ENCODE measurements at regions not wholly inside any gene's neighbourhood (a gene's known extent, or its start where the extent isn't known, plus 50 kb on each side); places are given as distances from the start of the nearest gene placed in this dataset.

GRCh38 chr20:52751571-52751970, 220.6 kb upstream of the TSHZ2 start:
- intact Hi-C loops (cut with DNase I), result no loop called here
- DNase-seq, result no peak

GRCh38 chr20:52749938-52750337, 222.2 kb upstream of the TSHZ2 start:
- DNase-seq (no peak), ATAC-seq (ENCODE audit: poor library complexity) (no peak)
- intact Hi-C loops (cut with DNase I), result no loop called here

More at GRCh38 chr20:52751571-52751970, 220.6 kb upstream of the TSHZ2 start:
- ATAC-seq (ENCODE audit: poor library complexity), result no peak

GRCh38 chr20:52748990-52749389, 223.2 kb upstream of the TSHZ2 start:
- DNase-seq (no peak), ATAC-seq (ENCODE audit: poor library complexity) (peak; percentile 67)
- intact Hi-C loops (cut with DNase I), result no loop called here

GRCh38 chr20:52748285-52748932, 223.7 kb upstream of the TSHZ2 start:
- ATAC-seq (ENCODE audit: poor library complexity) (peak; percentile 87), DNase-seq (peak; percentile 47)
- intact Hi-C loops (cut with DNase I), result no loop called here

- no peak for DNase-seq
Observed at GRCh38 chr20:52747845-52748284, 224.3 kb upstream of the TSHZ2 start.

GRCh38 chr20:52746770-52747169, 225.4 kb upstream of the TSHZ2 start:
- intact Hi-C loops (cut with DNase I), result no loop called here
- no peak for ATAC-seq (ENCODE audit: poor library complexity)
- DNase-seq, result no peak

More at GRCh38 chr20:52747845-52748284, 224.3 kb upstream of the TSHZ2 start:
- peak; percentile 63 for ATAC-seq (ENCODE audit: poor library complexity)
- intact Hi-C loops (cut with DNase I), result no loop called here

- DNase-seq, result no peak
- no peak for ATAC-seq (ENCODE audit: poor library complexity)
- intact Hi-C loops (cut with DNase I), result no loop called here
Observed at GRCh38 chr20:52746190-52746589, 226.0 kb upstream of the TSHZ2 start.

- intact Hi-C loops (cut with DNase I), result no loop called here
- DNase-seq (no peak), ATAC-seq (ENCODE audit: poor library complexity) (no peak)
Observed at GRCh38 chr20:52744441-52744840, 227.7 kb upstream of the TSHZ2 start.

- DNase-seq (no peak), ATAC-seq (ENCODE audit: poor library complexity) (no peak)
- intact Hi-C loops (cut with DNase I), result no loop called here
Observed at GRCh38 chr20:52738081-52738480, 234.1 kb upstream of the TSHZ2 start.

GRCh38 chr20:52736507-52736906, 235.7 kb upstream of the TSHZ2 start:
- ATAC-seq (ENCODE audit: poor library complexity) (no peak), DNase-seq (no peak)
- intact Hi-C loops (cut with DNase I), result no loop called here

GRCh38 chr20:52731093-52731492, 241.1 kb upstream of the TSHZ2 start:
- intact Hi-C loops (cut with DNase I), result no loop called here
- no peak for DNase-seq
- no peak for ATAC-seq (ENCODE audit: poor library complexity)

- ATAC-seq (ENCODE audit: poor library complexity) (no peak), DNase-seq (no peak)
- intact Hi-C loops (cut with DNase I), result no loop called here
Observed at GRCh38 chr20:52727740-52728456, 244.3 kb upstream of the TSHZ2 start.

GRCh38 chr20:52724541-52724940, 247.6 kb upstream of the TSHZ2 start:
- intact Hi-C loops (cut with DNase I), result no loop called here
- DNase-seq (no peak), ATAC-seq (ENCODE audit: poor library complexity) (no peak)

- DNase-seq, result no peak
- no peak for ATAC-seq (ENCODE audit: poor library complexity)
- intact Hi-C loops (cut with DNase I), result no loop called here
Observed at GRCh38 chr20:52722926-52723688, 249.1 kb upstream of the TSHZ2 start.

GRCh38 chr20:52708137-52708536, 264.0 kb upstream of the TSHZ2 start:
- intact Hi-C loops (cut with DNase I), result no loop called here
- no peak for DNase-seq
- ATAC-seq (ENCODE audit: poor library complexity), result no peak

- intact Hi-C loops (cut with DNase I), result no loop called here
- no peak for DNase-seq
- no peak for ATAC-seq (ENCODE audit: poor library complexity)
Observed at GRCh38 chr20:52704553-52704952, 267.6 kb upstream of the TSHZ2 start.

- intact Hi-C loops (cut with DNase I), result no loop called here
- no peak for DNase-seq
Observed at GRCh38 chr20:52688345-52688744, 283.8 kb upstream of the TSHZ2 start.

GRCh38 chr20:52684905-52685304, 287.3 kb upstream of the TSHZ2 start:
- DNase-seq (no peak), ATAC-seq (ENCODE audit: poor library complexity) (no peak)
- intact Hi-C loops (cut with DNase I), result no loop called here

More at GRCh38 chr20:52688345-52688744, 283.8 kb upstream of the TSHZ2 start:
- no peak for ATAC-seq (ENCODE audit: poor library complexity)

- ATAC-seq (ENCODE audit: poor library complexity) (no peak), DNase-seq (no peak)
- intact Hi-C loops (cut with DNase I), result no loop called here
Observed at GRCh38 chr20:52684176-52684575, 288.0 kb upstream of the TSHZ2 start.

GRCh38 chr20:52683761-52684160, 288.4 kb upstream of the TSHZ2 start:
- intact Hi-C loops (cut with DNase I), result no loop called here
- DNase-seq (no peak), ATAC-seq (ENCODE audit: poor library complexity) (no peak)
